GM23338 (cell line): ENCODE measurements at regions not wholly inside any gene's neighbourhood (a gene's known extent, or its start where the extent isn't known, plus 50 kb on each side); places are given as distances from the start of the nearest gene placed in this dataset.
"Not testable (repeated sequence)": the region's sequence is repeated elsewhere in the genome, so short reads cannot be mapped to it uniquely, and the experiment has no call there.

ENCODE experiments used
- ATAC-seq: fragments of 200-7000 bp; cut with Tn5 transposase; 3 replicates; pipeline ENCODE4 v1.9.1; 2020
- DNase-seq: peaks from one replicate; pipeline ENCODE4 v3.0.0-alpha.2; 2015; ENCODE audit warnings: low spot score
- H2AFZ ChIP-seq: fragments of 200-600 bp; sonication (generic); 2 replicates; pipeline ENCODE4 v1.8.0; 2016; ENCODE audit warnings: antibody characterized with exemption, mild to moderate bottlenecking, moderate library complexity
- H3F3A ChIP-seq: fragments of 200-600 bp; sonication (generic); replicated peaks from 2 replicates; pipeline ENCODE4 v1.8.0; 2017; ENCODE audit warnings: antibody characterized with exemption, mixed run types, low read depth
- H3K27ac ChIP-seq: fragments of 200-600 bp; sonication (generic); 2 replicates; pipeline ENCODE4 v1.6.1; 2016; ENCODE audit warnings: low read depth
- H3K27me3 ChIP-seq: fragments of 200-600 bp; sonication (generic); 2 replicates; pipeline ENCODE4 v1.8.0; 2016; ENCODE audit warnings: mild to moderate bottlenecking, mixed run types, moderate library complexity; ENCODE audit not compliant: insufficient read depth
- H3K36me3 ChIP-seq: fragments of 200-600 bp; sonication (generic); 2 replicates; pipeline ENCODE4 v1.8.0; 2016; ENCODE audit warnings: mild to moderate bottlenecking; ENCODE audit not compliant: insufficient read depth
- H3K4me1 ChIP-seq: fragments of 200-600 bp; sonication (generic); 2 replicates; pipeline ENCODE4 v1.8.0; 2016; ENCODE audit warnings: mild to moderate bottlenecking, moderate library complexity; ENCODE audit not compliant: insufficient read depth
- H3K4me2 ChIP-seq: fragments of 200-600 bp; sonication (generic); 2 replicates; pipeline ENCODE4 v1.7.1; 2017; ENCODE audit warnings: mixed run types
- H3K4me3 ChIP-seq: fragments of 200-600 bp; sonication (generic); 2 replicates; pipeline ENCODE4 v1.6.1; 2016; ENCODE audit warnings: mixed run types
- H3K79me2 ChIP-seq: fragments of 200-600 bp; sonication (generic); replicated peaks from 2 replicates; pipeline ENCODE4 v1.8.0; 2017; ENCODE audit warnings: mild to moderate bottlenecking; ENCODE audit not compliant: insufficient read depth
- H3K9me2 ChIP-seq: fragments of 200-600 bp; sonication (generic); 2 replicates; pipeline ENCODE4 v1.8.0; 2017; ENCODE audit not compliant: insufficient read depth
- H4K20me1 ChIP-seq: fragments of 200-600 bp; sonication (generic); replicated peaks from 2 replicates; pipeline ENCODE4 v1.8.0; 2017; ENCODE audit warnings: mild to moderate bottlenecking; ENCODE audit not compliant: insufficient read depth
- H3K27ac Mint-ChIP-seq: 2 replicates; pipeline ENCODE4 v1.8.0; 2020; ENCODE audit warnings: inconsistent platforms, mild to moderate bottlenecking, moderate library complexity, mixed read lengths
- H3K27me3 Mint-ChIP-seq: 3 replicates; pipeline ENCODE4 v1.8.0; 2022; ENCODE audit warnings: low read depth, mild to moderate bottlenecking, moderate library complexity, mixed read lengths, inconsistent platforms; ENCODE audit not compliant: insufficient read depth, poor library complexity
- H3K36me3 Mint-ChIP-seq: 3 replicates; pipeline ENCODE4 v1.8.0; 2021; ENCODE audit warnings: low read depth, mild to moderate bottlenecking, inconsistent platforms, moderate library complexity, mixed read lengths
- H3K4me1 Mint-ChIP-seq: 3 replicates; pipeline ENCODE4 v1.8.0; 2020; ENCODE audit warnings: mild to moderate bottlenecking, inconsistent platforms, mixed read lengths
- H3K4me3 Mint-ChIP-seq: 3 replicates; pipeline ENCODE4 v1.8.0; 2021; ENCODE audit warnings: moderate library complexity, mild to moderate bottlenecking, inconsistent platforms, mixed read lengths
- H3K9me3 Mint-ChIP-seq: 3 replicates; pipeline ENCODE4 v1.8.0; 2020; ENCODE audit warnings: moderate library complexity, mild to moderate bottlenecking, inconsistent platforms, mixed read lengths
- ETS1 ChIP-seq: IDR thresholded peaks from 2 replicates; pipeline ENCODE4 v1.6.1; 2016; ENCODE audit warnings: antibody characterized with exemption
- EZH2 ChIP-seq: fragments of 200-600 bp; sonication (generic); IDR thresholded peaks from one replicate; pipeline ENCODE4 v1.8.0; 2017; ENCODE audit warnings: antibody characterized with exemption, mild to moderate bottlenecking, low read depth; ENCODE audit not compliant: unreplicated experiment
- EZH2phosphoT487 ChIP-seq: fragments of 200-600 bp; sonication (generic); IDR thresholded peaks from one replicate; pipeline ENCODE4 v1.8.1; 2018; ENCODE audit warnings: antibody characterized with exemption; ENCODE audit not compliant: unreplicated experiment
- JUNB ChIP-seq: IDR thresholded peaks from one replicate; pipeline ENCODE4 v1.6.1; 2016; ENCODE audit warnings: antibody characterized with exemption; ENCODE audit not compliant: unreplicated experiment
- POLR2AphosphoS5 ChIP-seq: IDR thresholded peaks from 2 replicates; pipeline ENCODE4 v1.6.1; 2016; ENCODE audit warnings: antibody characterized with exemption, low read depth
- STAT1 ChIP-seq: IDR thresholded peaks from one replicate; pipeline ENCODE4 v1.6.1; 2016; ENCODE audit warnings: antibody characterized with exemption; ENCODE audit not compliant: unreplicated experiment
- ZNF114 ChIP-seq: fragments of 250-450 bp; sonication (Bioruptor Pico); IDR thresholded peaks from 2 replicates; pipeline ENCODE4 v1.5.0; 2020; ENCODE audit warnings: mild to moderate bottlenecking, moderate library complexity
- ZNF462 ChIP-seq: fragments of 250-450 bp; sonication (Bioruptor Pico); IDR thresholded peaks from 2 replicates; pipeline ENCODE4 v1.5.0; 2020; ENCODE audit warnings: mild to moderate bottlenecking, moderate library complexity
- TF ChIP-seq, protein P1 (sequence below), 2 experiments: fragments of 200-600 bp in 1 of 2; sonication (generic) in 1 of 2; conservative IDR thresholded peaks; 2 replicates each; pipeline versions ENCODE4 v1.5.1 to v1.6.1; 2016 to 2017; ENCODE audit warnings: antibody characterized with exemption in 2 of 2, low read depth in 2 of 2, mild to moderate bottlenecking in 2 of 2, moderate library complexity in 1 of 2

- peaks cover 56% of the 10 kb centered on the region for H3K4me1 Mint-ChIP-seq
- peaks cover 8% of the 10 kb centered on the region for H3F3A ChIP-seq
- no peak overlapping the region for H2AFZ ChIP-seq
- H3K9me3 Mint-ChIP-seq: 0 out of 3 replicates have a peak, but pooled peaks cover 3% of the 10 kb centered on the region
- H3K4me1 ChIP-seq: peaks cover 56% of the 10 kb centered on the region
- peaks cover 8% of the 10 kb centered on the region for H3K27me3 Mint-ChIP-seq
- H3K4me3 Mint-ChIP-seq: no peak overlapping the region
- no peaks in the 10 kb centered on the region for H3K36me3 ChIP-seq
- DNase-seq: no peak
- no peak overlapping the region for H3K27ac ChIP-seq
- H3K4me2 ChIP-seq: no peak overlapping the region
- no peaks in the 10 kb centered on the region for H3K9me2 ChIP-seq
- H3K79me2 ChIP-seq: no peaks in the 10 kb centered on the region
- no peak overlapping the region for H3K27ac Mint-ChIP-seq
- ATAC-seq: no peak
- no peaks in the 10 kb centered on the region for H3K27me3 ChIP-seq
- no peaks in the 10 kb centered on the region for H4K20me1 ChIP-seq
- no peak overlapping the region for H3K4me3 ChIP-seq
- TF ChIP-seq ETS1 (no peak), JUNB (no peak), STAT1 (no peak), ZNF114 (CRISPR knock-in tag) (no peak)
- TF ChIP-seq, protein P1, sequence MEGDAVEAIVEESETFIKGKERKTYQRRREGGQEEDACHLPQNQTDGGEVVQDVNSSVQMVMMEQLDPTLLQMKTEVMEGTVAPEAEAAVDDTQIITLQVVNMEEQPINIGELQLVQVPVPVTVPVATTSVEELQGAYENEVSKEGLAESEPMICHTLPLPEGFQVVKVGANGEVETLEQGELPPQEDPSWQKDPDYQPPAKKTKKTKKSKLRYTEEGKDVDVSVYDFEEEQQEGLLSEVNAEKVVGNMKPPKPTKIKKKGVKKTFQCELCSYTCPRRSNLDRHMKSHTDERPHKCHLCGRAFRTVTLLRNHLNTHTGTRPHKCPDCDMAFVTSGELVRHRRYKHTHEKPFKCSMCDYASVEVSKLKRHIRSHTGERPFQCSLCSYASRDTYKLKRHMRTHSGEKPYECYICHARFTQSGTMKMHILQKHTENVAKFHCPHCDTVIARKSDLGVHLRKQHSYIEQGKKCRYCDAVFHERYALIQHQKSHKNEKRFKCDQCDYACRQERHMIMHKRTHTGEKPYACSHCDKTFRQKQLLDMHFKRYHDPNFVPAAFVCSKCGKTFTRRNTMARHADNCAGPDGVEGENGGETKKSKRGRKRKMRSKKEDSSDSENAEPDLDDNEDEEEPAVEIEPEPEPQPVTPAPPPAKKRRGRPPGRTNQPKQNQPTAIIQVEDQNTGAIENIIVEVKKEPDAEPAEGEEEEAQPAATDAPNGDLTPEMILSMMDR (conservative IDR thresholded peaks at IDR 0.05; ENCODE audit: low read depth in 2 of 2): no peak
- H3K36me3 Mint-ChIP-seq: peaks cover 20% of the 10 kb centered on the region
Observed at GRCh38 chr3:78343221-78343620, 1303.3 kb downstream of the ROBO2 start.

GRCh38 chr3:78344267-78344666 lies 1304.4 kb downstream of the ROBO2 start:
- not testable (repeated sequence) for H3F3A ChIP-seq, H3K4me3 Mint-ChIP-seq, H4K20me1 ChIP-seq, H3K36me3 ChIP-seq, H2AFZ ChIP-seq, H3K9me3 Mint-ChIP-seq, H3K27me3 ChIP-seq, H3K79me2 ChIP-seq, H3K9me2 ChIP-seq, H3K4me3 ChIP-seq, H3K4me2 ChIP-seq, H3K27me3 Mint-ChIP-seq
- ATAC-seq (peak; percentile 48; the same call in 2 of the 3 replicates), DNase-seq (peak; percentile 50)
- Histone ChIP-seq H3K27ac (peak overlapping the region; percentile 82; the same call in 1 of the 2 replicates), H3K4me1 (peaks cover 48% of the 10 kb centered on the region)
- peak overlapping the region; percentile 83 for H3K27ac Mint-ChIP-seq
- H3K4me1 Mint-ChIP-seq: peaks cover 52% of the 10 kb centered on the region
- peaks cover 20% of the 10 kb centered on the region for H3K36me3 Mint-ChIP-seq

DNA sequence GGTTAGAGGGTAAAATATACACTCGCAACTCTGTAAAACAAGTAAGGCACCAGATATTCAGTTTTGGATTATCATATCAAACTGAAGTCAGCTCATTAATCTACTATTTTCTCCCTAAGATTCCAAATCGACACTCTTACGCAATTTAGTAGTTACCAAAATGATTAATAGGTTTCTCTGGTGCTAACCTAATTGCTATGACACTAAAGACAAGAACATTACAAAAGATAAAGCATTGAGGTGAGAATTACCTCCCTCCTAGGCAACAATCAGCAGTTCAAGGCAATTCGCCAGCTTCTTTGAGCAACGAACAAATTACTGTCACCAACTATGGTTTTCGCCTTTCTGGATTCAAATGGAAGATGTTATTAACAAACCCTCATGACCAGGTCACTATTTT lies 1305.0 kb downstream of the ROBO2 start:
- peaks cover 52% of the 10 kb centered on the region for H3K4me1 Mint-ChIP-seq

More for the DNA sequence above, 1305.0 kb downstream of the ROBO2 start:
- H3K9me2 ChIP-seq: no peaks in the 10 kb centered on the region
- Mint-ChIP-seq H3K27me3 (peaks cover 8% of the 10 kb centered on the region), H3K9me3 (0 out of 3 replicates have a peak, but pooled peaks cover 3% of the 10 kb centered on the region), H3K36me3 (peaks cover 20% of the 10 kb centered on the region), H3K4me3 (no peak overlapping the region), H3K27ac (peak overlapping the region; percentile 80)
- no peaks in the 10 kb centered on the region for H3K36me3 ChIP-seq
- no peak overlapping the region for H3K4me3 ChIP-seq
- H2AFZ ChIP-seq: no peak overlapping the region
- peak overlapping the region; percentile 82 for H3K27ac ChIP-seq
- H4K20me1 ChIP-seq: no peaks in the 10 kb centered on the region
- no peaks in the 10 kb centered on the region for H3K79me2 ChIP-seq
- H3F3A ChIP-seq: peaks cover 8% of the 10 kb centered on the region
- H3K4me1 ChIP-seq: peaks cover 51% of the 10 kb centered on the region
- no peaks in the 10 kb centered on the region for H3K27me3 ChIP-seq
- no peak for TF ChIP-seq POLR2AphosphoS5
- TF ChIP-seq ZNF462 (CRISPR knock-in tag): no peak
- no peak for TF ChIP-seq EZH2
- TF ChIP-seq JUNB: no peak
- TF ChIP-seq EZH2phosphoT487: no peak
- DNase-seq: no peak
- no peak for ATAC-seq
- H3K4me2 ChIP-seq: no peak overlapping the region
